Endothelial cell of umbilical vein (primary cell): ENCODE measurements at regions not wholly inside any gene's neighbourhood (a gene's known extent, or its start where the extent isn't known, plus 50 kb on each side); places are given as distances from the start of the nearest gene placed in this dataset.

Experiments used
- BruUV-seq: library from RNA; stranded (reverse); fragments of 400-500 nt; replicated peaks from 2 replicates; lab custom pipeline; 2021; lab: Mats Ljungman, UMichigan
- CTCF ChIA-PET: fragments of 300-600, 350-600 bp; sonication (Branson Sonifier 250); formaldehyde crosslinking; loops from one replicate; lab custom pipeline; 2021; ENCODE audit warnings: antibody characterized with exemption, inconsistent platforms; lab: Charles Lee
- POLR2A ChIA-PET: fragments of 300-600, 350-600 bp; sonication (Branson Sonifier 250); formaldehyde crosslinking; loops from one replicate; lab custom pipeline; 2021; ENCODE audit warnings: antibody characterized with exemption, inconsistent platforms; lab: Charles Lee
- DNase-seq: peaks from one replicate; pipeline ENCODE4 v3.0.0-alpha.2; 2011; ENCODE audit warnings: low read depth, low spot score
- FAIRE-seq: peaks from 2 replicates; lab custom pipeline; 2011; peaks lifted over from hg19 to GRCh38; lab: Jason Lieb, UNC
- H2AFZ ChIP-seq: 2 replicates; pipeline ENCODE4 v1.6.0; 2012; ENCODE audit warnings: low read depth, low read length, control low read depth, inconsistent platforms
- H3K27ac ChIP-seq: 2 replicates; pipeline ENCODE4 v1.5.1; 2011; ENCODE audit warnings: low read depth, mild to moderate bottlenecking, control low read depth, low read length, moderate library complexity; ENCODE audit not compliant: insufficient read depth
- H3K27me3 ChIP-seq, 2 experiments: 2 replicates each; pipeline versions ENCODE4 v1.6.0 to v1.6.1; 2011; ENCODE audit warnings: low read length in 2 of 2, mixed read lengths in 1 of 2; ENCODE audit not compliant: control insufficient read depth in 2 of 2, insufficient read depth in 2 of 2
- H3K36me3 ChIP-seq, 2 experiments: 2 replicates in 1 of 2; 3 replicates in 1 of 2; pipeline ENCODE4 v1.5.1; 2011; ENCODE audit warnings: low read length in 2 of 2, mild to moderate bottlenecking in 1 of 2, moderate library complexity in 1 of 2; ENCODE audit not compliant: control insufficient read depth in 2 of 2, insufficient read depth in 2 of 2; ENCODE audit errors: extremely low read depth in 1 of 2
- H3K4me1 ChIP-seq: 3 replicates; pipeline ENCODE4 v1.5.1; 2011; ENCODE audit warnings: mild to moderate bottlenecking, low read length; ENCODE audit not compliant: control insufficient read depth, insufficient read depth; ENCODE audit errors: extremely low read depth
- H3K4me2 ChIP-seq: 2 replicates; pipeline ENCODE4 v1.6.1; 2011; ENCODE audit warnings: low read length, control low read depth, mixed read lengths; ENCODE audit not compliant: insufficient read depth
- H3K4me3 ChIP-seq, 3 experiments: fragments of 200-600 bp in 1 of 3; sonication (generic), shearing (Covaris generic) in 1 of 3; replicated peaks in 1 of 3; 2 replicates each; pipeline ENCODE4 v1.5.1; 2011 to 2016; ENCODE audit warnings: control low read depth in 3 of 3, low read length in 3 of 3, mild to moderate bottlenecking in 2 of 3, inconsistent platforms in 1 of 3, low read depth in 1 of 3, moderate library complexity in 1 of 3; ENCODE audit not compliant: insufficient read depth in 1 of 3
- H3K79me2 ChIP-seq: 2 replicates; pipeline ENCODE4 v1.6.0; 2012; ENCODE audit warnings: low read length, inconsistent platforms; ENCODE audit not compliant: control insufficient read depth, insufficient read depth
- H3K9ac ChIP-seq: replicated peaks from 2 replicates; pipeline ENCODE3; 2011; ENCODE audit warnings: low read length, control low read depth; ENCODE audit not compliant: insufficient read depth; ENCODE audit errors: extremely low read depth
- H3K9me1 ChIP-seq: replicated peaks from 3 replicates; pipeline ENCODE4 v1.6.0; 2011; ENCODE audit warnings: mild to moderate bottlenecking, low read length; ENCODE audit not compliant: control insufficient read depth, insufficient read depth; ENCODE audit errors: extremely low read depth
- H3K9me3 ChIP-seq: replicated peaks from 2 replicates; pipeline ENCODE4 v1.5.1; 2012; ENCODE audit warnings: low read length, inconsistent platforms; ENCODE audit not compliant: control insufficient read depth, insufficient read depth
- H4K20me1 ChIP-seq: replicated peaks from 2 replicates; pipeline ENCODE3; 2011; ENCODE audit warnings: mild to moderate bottlenecking, low read length; ENCODE audit not compliant: control insufficient read depth, insufficient read depth; ENCODE audit errors: extremely low read depth
- CTCF ChIP-seq, 2 donors: IDR thresholded peaks; 1 replicate in 1 of 2; 2 replicates in 1 of 2; pipeline ENCODE4 v1.5.1; 2011; ENCODE audit warnings: low read length in 2 of 2, mild to moderate bottlenecking in 2 of 2, moderate library complexity in 2 of 2, control low read depth in 1 of 2, inconsistent platforms in 1 of 2, low read depth in 1 of 2; ENCODE audit not compliant: insufficient read depth in 1 of 2; ENCODE audit errors: extremely low read depth in 1 of 2
- EZH2 ChIP-seq: IDR thresholded peaks from 2 replicates; pipeline ENCODE4 v1.6.1; 2012; ENCODE audit warnings: borderline replicate concordance, low read depth, mild to moderate bottlenecking, moderate library complexity, low read length, inconsistent platforms; ENCODE audit not compliant: severe bottlenecking
- FOS ChIP-seq: IDR thresholded peaks from 2 replicates; pipeline ENCODE4 v1.6.1; 2011; ENCODE audit warnings: mild to moderate bottlenecking, low read length, moderate library complexity, borderline replicate concordance; ENCODE audit not compliant: insufficient read depth
- GATA2 ChIP-seq: IDR thresholded peaks from 2 replicates; pipeline ENCODE4 v1.7.0; 2011; ENCODE audit warnings: low read depth, mild to moderate bottlenecking, moderate library complexity, mixed read lengths, low read length; ENCODE audit not compliant: insufficient read length, insufficient read depth
- JUN ChIP-seq: IDR thresholded peaks from 2 replicates; pipeline ENCODE4 v1.6.1; 2011; ENCODE audit warnings: borderline replicate concordance, low read depth; ENCODE audit not compliant: insufficient read length, insufficient read depth
- MAX ChIP-seq: IDR thresholded peaks from 2 replicates; pipeline ENCODE4 v1.6.1; 2011; ENCODE audit not compliant: insufficient read depth, insufficient read length
- MYC ChIP-seq: IDR thresholded peaks from one replicate; pipeline ENCODE4 v1.6.1; 2011; ENCODE audit warnings: mild to moderate bottlenecking, low read depth, low read length
- POLR2A ChIP-seq: IDR thresholded peaks from 2 replicates; pipeline ENCODE4 v1.6.1; 2012; ENCODE audit warnings: low read depth, mild to moderate bottlenecking, control low read depth, low read length
- POLR2AphosphoS5 ChIP-seq: IDR thresholded peaks from 2 replicates; pipeline ENCODE4 v1.6.1; 2012; ENCODE audit warnings: low read depth, mild to moderate bottlenecking, control low read depth, low read length, moderate library complexity; ENCODE audit not compliant: insufficient read depth
- dilution Hi-C: fragments of 300-500 bp; cut with MboI; formaldehyde crosslinking; loops from one replicate; pipeline ENCODE4 v1.15.0; 2019; ENCODE audit warnings: low sequenced_read_pairs; ENCODE audit not compliant: extremely low pct_ligation_motif_present
- intact Hi-C: fragments of 100-400 bp; cut with micrococcal nuclease; formaldehyde crosslinking; loops from one replicate; pipeline ENCODE4 v1.10.0; 2022

DNA sequence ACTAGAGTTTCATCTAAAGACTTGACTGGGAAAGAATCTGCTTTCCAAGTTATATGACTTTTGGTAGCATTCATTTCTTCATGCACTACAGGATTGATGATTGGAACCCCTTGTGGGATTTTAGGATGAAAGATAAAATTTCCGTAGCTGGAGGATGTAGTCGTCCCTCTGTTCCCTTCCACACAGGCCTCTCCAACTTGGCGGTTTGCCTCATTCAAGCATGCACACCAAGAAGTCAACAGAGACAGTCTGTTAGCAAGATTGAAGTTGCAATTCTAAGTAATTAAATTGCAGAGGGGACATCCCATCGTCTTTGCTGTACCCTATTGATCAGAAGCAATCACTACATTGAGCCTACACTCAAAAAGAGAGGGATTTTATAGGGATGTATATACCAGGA lies 777.4 kb upstream of the HS3ST1 start:
- H3K4me1 ChIP-seq, result no peaks in the 10 kb centered on the region
- intact Hi-C loops, result no loop called here
- POLR2A ChIA-PET, result no interaction called here
- CTCF ChIA-PET, result no interaction called here
- H3K27me3 ChIP-seq, result no peaks in the 10 kb centered on the region
- no peak for DNase-seq
- no peaks in the 10 kb centered on the region for H3K36me3 ChIP-seq
- no peak overlapping the region for H3K9ac ChIP-seq
- dilution Hi-C loops, result no loop called here
- TF ChIP-seq JUN, result no peak
- no peak for TF ChIP-seq POLR2AphosphoS5
- TF ChIP-seq POLR2A, result no peak
- TF ChIP-seq FOS, result no peak
- TF ChIP-seq CTCF (IDR thresholded peaks at IDR 0.05; ENCODE audit: extremely low read depth in 1 of 2, insufficient read depth in 1 of 2, low read depth in 1 of 2, low read length in 2 of 2), result no peak
- no peak for TF ChIP-seq GATA2
- TF ChIP-seq EZH2, result no peak
- no peak for TF ChIP-seq MAX
- no peak for TF ChIP-seq MYC
- no peak overlapping the region for H3K4me3 ChIP-seq
- H2AFZ ChIP-seq, result no peak overlapping the region
- no peaks in the 10 kb centered on the region for H3K79me2 ChIP-seq
- no peaks in the 10 kb centered on the region for H3K9me1 ChIP-seq
- FAIRE-seq, result no peak
- H3K27ac ChIP-seq, result no peak overlapping the region
- H4K20me1 ChIP-seq, result no peaks in the 10 kb centered on the region
- no TSS peak for BruUV-seq
- no peaks in the 10 kb centered on the region for H3K9me3 ChIP-seq
- H3K4me2 ChIP-seq, result no peak overlapping the region
